ENCODE measurements at regions not wholly inside any gene's neighbourhood (a gene's known extent, or its start where the extent isn't known, plus 50 kb on each side); places are given as distances from the start of the nearest gene placed in this dataset.
A peak's percentile ranks its signal among the peaks of the same experiment; 100 is the strongest.
"Not testable (repeated sequence)": the region's sequence is repeated elsewhere in the genome, so short reads cannot be mapped to it uniquely, and the experiment has no call there.

DNA sequence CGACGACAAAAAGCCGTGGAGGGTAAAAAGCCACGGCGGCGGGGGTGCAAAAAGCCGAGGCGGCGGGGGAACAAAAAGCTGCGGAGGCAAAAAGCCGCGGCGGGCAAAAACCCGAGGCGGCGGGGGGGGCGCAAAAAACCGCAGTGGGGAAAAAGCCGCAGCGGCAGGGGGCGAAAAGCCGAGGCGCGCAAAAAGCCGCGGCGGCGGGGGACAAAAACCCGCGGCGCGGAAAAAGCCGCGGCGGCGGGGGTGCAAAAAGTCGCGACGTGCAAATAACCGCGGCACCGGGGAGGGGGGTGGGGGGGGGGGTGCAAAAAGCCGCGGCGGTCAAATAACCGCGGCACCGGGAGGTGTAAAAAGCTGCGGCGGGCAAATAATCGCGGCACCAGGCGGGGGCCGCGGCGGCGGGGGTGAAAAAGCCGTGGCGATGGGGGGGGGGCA lies 511.5 kb downstream of the FOXD4L5 start:
- Histone ChIP-seq H3K36me3 (no peaks in the 10 kb centered on the region), H3K27me3 (peaks cover 70% of the 10 kb centered on the region), H4K20me1 (ENCODE audit: low read depth) (no peaks in the 10 kb centered on the region), H2AFZ (replicated peaks) (no peak overlapping the region), H3F3A (ENCODE audit: low read depth) (no peaks in the 10 kb centered on the region), H3K4me3 (peak overlapping the region; percentile 52), H3K9ac (no peak overlapping the region), H3K4me1 (no peaks in the 10 kb centered on the region), H3K4me2 (peak overlapping the region; percentile 64), H3K27ac (no peak overlapping the region), H3K79me2 (ENCODE audit: low read depth) (no peaks in the 10 kb centered on the region), H3K9me3 (ENCODE audit: low read depth) (no peaks in the 10 kb centered on the region)
- TF ChIP-seq, protein P1, sequence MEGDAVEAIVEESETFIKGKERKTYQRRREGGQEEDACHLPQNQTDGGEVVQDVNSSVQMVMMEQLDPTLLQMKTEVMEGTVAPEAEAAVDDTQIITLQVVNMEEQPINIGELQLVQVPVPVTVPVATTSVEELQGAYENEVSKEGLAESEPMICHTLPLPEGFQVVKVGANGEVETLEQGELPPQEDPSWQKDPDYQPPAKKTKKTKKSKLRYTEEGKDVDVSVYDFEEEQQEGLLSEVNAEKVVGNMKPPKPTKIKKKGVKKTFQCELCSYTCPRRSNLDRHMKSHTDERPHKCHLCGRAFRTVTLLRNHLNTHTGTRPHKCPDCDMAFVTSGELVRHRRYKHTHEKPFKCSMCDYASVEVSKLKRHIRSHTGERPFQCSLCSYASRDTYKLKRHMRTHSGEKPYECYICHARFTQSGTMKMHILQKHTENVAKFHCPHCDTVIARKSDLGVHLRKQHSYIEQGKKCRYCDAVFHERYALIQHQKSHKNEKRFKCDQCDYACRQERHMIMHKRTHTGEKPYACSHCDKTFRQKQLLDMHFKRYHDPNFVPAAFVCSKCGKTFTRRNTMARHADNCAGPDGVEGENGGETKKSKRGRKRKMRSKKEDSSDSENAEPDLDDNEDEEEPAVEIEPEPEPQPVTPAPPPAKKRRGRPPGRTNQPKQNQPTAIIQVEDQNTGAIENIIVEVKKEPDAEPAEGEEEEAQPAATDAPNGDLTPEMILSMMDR (IDR thresholded peaks at IDR 0.05), result no peak
- TF ChIP-seq EZH2phosphoT487 (IDR thresholded peaks at IDR 0.05), result no peak
- no peak for TF ChIP-seq EZH2 (IDR thresholded peaks at IDR 0.05)
- H3K27me3 Mint-ChIP-seq (ENCODE audit: insufficient read depth, low read depth), result no peaks in the 10 kb centered on the region
- H3K36me3 Mint-ChIP-seq, result no peaks in the 10 kb centered on the region
- no peak overlapping the region for H3K27ac Mint-ChIP-seq
- DNase-seq (ENCODE audit: low spot score), result no peak
- peak overlapping the region; percentile 72 for H3K4me3 Mint-ChIP-seq
- H3K4me1 Mint-ChIP-seq, result peaks cover 3% of the 10 kb centered on the region
- no peaks in the 10 kb centered on the region for H3K9me3 Mint-ChIP-seq

DNA sequence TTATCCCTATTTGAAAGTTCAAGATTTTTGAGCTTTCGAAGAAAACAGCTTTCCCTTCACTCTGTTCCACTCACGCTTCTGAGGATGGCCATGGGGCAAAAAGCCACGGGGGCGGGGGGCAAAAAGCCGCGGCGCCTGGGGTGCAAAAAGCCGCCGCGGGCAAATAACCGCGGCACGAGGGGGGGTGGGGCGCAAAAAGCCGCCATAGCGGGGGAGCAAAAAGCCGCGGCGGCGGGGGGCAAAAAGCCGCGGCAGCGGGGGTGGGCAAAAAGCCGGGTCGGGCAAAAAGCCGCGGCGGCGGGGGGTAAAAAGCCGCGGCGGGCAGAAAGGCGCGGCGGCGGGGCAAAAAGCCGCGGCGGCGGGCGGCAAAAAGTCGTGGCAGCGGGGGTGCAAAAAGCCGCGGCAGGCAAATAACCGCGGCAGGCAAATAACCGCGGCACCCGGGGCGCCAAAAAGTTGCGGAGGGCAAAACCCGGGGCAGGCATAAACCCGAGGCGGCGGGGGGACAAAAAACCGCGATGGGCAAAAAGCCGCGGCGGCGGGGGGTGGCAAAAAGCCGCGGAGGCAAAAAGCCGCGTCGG lies 512.2 kb downstream of the FOXD4L5 start:
- DNase-seq (ENCODE audit: low spot score), result peak; percentile 6
- not testable (repeated sequence) for H3K27ac ChIP-seq; H3K9me3 Mint-ChIP-seq; H3K27me3 Mint-ChIP-seq (ENCODE audit: insufficient read depth, low read depth); H4K20me1 ChIP-seq (ENCODE audit: low read depth); H3K4me1 ChIP-seq; H3K36me3 Mint-ChIP-seq; H3K79me2 ChIP-seq (ENCODE audit: low read depth); H3K4me1 Mint-ChIP-seq; H3F3A ChIP-seq (ENCODE audit: low read depth); H3K27ac Mint-ChIP-seq; H3K9ac ChIP-seq; H2AFZ ChIP-seq (replicated peaks); H3K9me3 ChIP-seq (ENCODE audit: low read depth); H3K36me3 ChIP-seq
- peak overlapping the region; percentile 52 for H3K4me3 ChIP-seq
- TF ChIP-seq EZH2 (IDR thresholded peaks at IDR 0.05) (peak; percentile 50), EZH2phosphoT487 (IDR thresholded peaks at IDR 0.05) (peak; percentile 54)
- peak overlapping the region; percentile 64 for H3K4me2 ChIP-seq
- peak overlapping the region; percentile 52 for H3K4me3 Mint-ChIP-seq
- peaks cover 69% of the 10 kb centered on the region for H3K27me3 ChIP-seq

- H3K4me2 ChIP-seq; H3K4me1 ChIP-seq; H3K9ac ChIP-seq; H4K20me1 ChIP-seq (ENCODE audit: low read depth); H3K27me3 Mint-ChIP-seq (ENCODE audit: insufficient read depth, low read depth); H3K4me3 ChIP-seq; H3F3A ChIP-seq (ENCODE audit: low read depth); DNase-seq (ENCODE audit: low spot score); H3K27ac ChIP-seq; H3K27ac Mint-ChIP-seq; H3K36me3 Mint-ChIP-seq; H3K36me3 ChIP-seq; H2AFZ ChIP-seq (replicated peaks); H3K79me2 ChIP-seq (ENCODE audit: low read depth); H3K9me3 ChIP-seq (ENCODE audit: low read depth); H3K9me3 Mint-ChIP-seq; H3K4me1 Mint-ChIP-seq: not testable (repeated sequence)
- TF ChIP-seq, protein P1 (IDR thresholded peaks at IDR 0.05), result peak; percentile 48
- peak; percentile 54 for TF ChIP-seq EZH2 (IDR thresholded peaks at IDR 0.05)
- peaks cover 64% of the 10 kb centered on the region for H3K27me3 ChIP-seq
- peak overlapping the region; percentile 42 for H3K4me3 Mint-ChIP-seq
Measured at GRCh38 chr9:64772123-64772736, 512.8 kb downstream of the FOXD4L5 start.
